ENCODE measurements at regions not wholly inside any gene's neighbourhood (a gene's known extent, or its start where the extent isn't known, plus 50 kb on each side); places are given as distances from the start of the nearest gene placed in this dataset.

GRCh38 chr22:47582067-47582466 is 819.6 kb downstream of the TBC1D22A start:
- Histone ChIP-seq H3K36me3 (ENCODE audit: control insufficient read depth in 2 of 2, insufficient read depth in 1 of 2, low read length in 2 of 2) (no peaks in the 10 kb centered on the region), H3K9me3 (ENCODE audit: control insufficient read depth, insufficient read depth, low read depth, low read length) (peaks cover 3% of the 10 kb centered on the region), H3K27ac (ENCODE audit: extremely low read depth, low read depth, low read length) (no peak overlapping the region), H3K4me3 (ENCODE audit: low read depth, low read length) (no peak overlapping the region), H3K4me1 (ENCODE audit: control insufficient read depth, insufficient read depth, low read length) (no peaks in the 10 kb centered on the region)
- ChIA-PET POLR2A (no interaction called here), CTCF (interaction anchor here (0.6 kb wide), 1 partner anchor 374 kb away, joined by 3 read pairs; no protein-coding TSS in a partner anchor)
- peak; percentile 94 for TF ChIP-seq SETDB1 (IDR thresholded peaks at IDR 0.05; ENCODE audit: insufficient read length, low read length)
- no peak for TF ChIP-seq ZNF23 (tag by site-specific recombination; IDR thresholded peaks at IDR 0.05; ENCODE audit: borderline replicate concordance)
- no peak for TF ChIP-seq HOXA7 (CRISPR knock-in tag; IDR thresholded peaks at IDR 0.05; ENCODE audit: borderline replicate concordance)
- no peak for TF ChIP-seq ZSCAN5A (tag by site-specific recombination; IDR thresholded peaks at IDR 0.05)

- ChIA-PET POLR2A (no interaction called here), CTCF (no interaction called here)
- peaks cover 3% of the 10 kb centered on the region for H3K9me3 ChIP-seq (ENCODE audit: control insufficient read depth, insufficient read depth, low read depth, low read length)
- no peak overlapping the region for H3K27ac ChIP-seq (ENCODE audit: extremely low read depth, low read depth, low read length)
- H3K4me1 ChIP-seq (ENCODE audit: control insufficient read depth, insufficient read depth, low read length) = no peaks in the 10 kb centered on the region
- H3K4me3 ChIP-seq (ENCODE audit: low read depth, low read length) = no peak overlapping the region
- TF ChIP-seq PRDM1 (tag by site-specific recombination; IDR thresholded peaks at IDR 0.05) = no peak
- TF ChIP-seq ZNF518A (tag by site-specific recombination; conservative IDR thresholded peaks at IDR 0.05; ENCODE audit: low read depth) = no peak
- TF ChIP-seq ZNF76 (tag by site-specific recombination; IDR thresholded peaks at IDR 0.05; ENCODE audit: borderline replicate concordance, low read depth) = no peak
- TF ChIP-seq ZNF157 (tag by site-specific recombination; IDR thresholded peaks at IDR 0.05) = no peak
- no peaks in the 10 kb centered on the region for H3K36me3 ChIP-seq (ENCODE audit: control insufficient read depth in 2 of 2, insufficient read depth in 1 of 2, low read length in 2 of 2)
Observed at GRCh38 chr22:47580121-47580520, 817.7 kb downstream of the TBC1D22A start.

GRCh38 chr22:47576908-47577307 is 814.5 kb downstream of the TBC1D22A start:
- H3K4me1 ChIP-seq (ENCODE audit: control insufficient read depth, insufficient read depth, low read length) = no peaks in the 10 kb centered on the region
- POLR2A ChIA-PET = no interaction called here
- no peak overlapping the region for H3K4me3 ChIP-seq (ENCODE audit: low read depth, low read length)
- H3K36me3 ChIP-seq (ENCODE audit: control insufficient read depth in 2 of 2, insufficient read depth in 1 of 2, low read length in 2 of 2) = no peaks in the 10 kb centered on the region
- CTCF ChIA-PET = interaction anchor here (0.5 kb wide), 1 partner anchor 74 kb away, joined by 3 read pairs; no protein-coding TSS in a partner anchor
- H3K9me3 ChIP-seq (ENCODE audit: control insufficient read depth, insufficient read depth, low read depth, low read length) = no peaks in the 10 kb centered on the region
- H3K27ac ChIP-seq (ENCODE audit: extremely low read depth, low read depth, low read length) = no peak overlapping the region
- TF ChIP-seq ZBTB21 (tag by site-specific recombination; IDR thresholded peaks at IDR 0.05) = no peak
- TF ChIP-seq ZNF449 (tag by site-specific recombination; IDR thresholded peaks at IDR 0.05) = no peak
- TF ChIP-seq ZNF518A (tag by site-specific recombination; conservative IDR thresholded peaks at IDR 0.05; ENCODE audit: low read depth) = no peak
- no peak for TF ChIP-seq ZNF292 (tag by site-specific recombination; IDR thresholded peaks at IDR 0.05; ENCODE audit: borderline replicate concordance, low read depth)
- TF ChIP-seq ZNF473 (tag by site-specific recombination; IDR thresholded peaks at IDR 0.05) = no peak
- no peak for TF ChIP-seq OVOL3 (tag by site-specific recombination; IDR thresholded peaks at IDR 0.05)
- no peak for TF ChIP-seq SCRT2 (tag by site-specific recombination; IDR thresholded peaks at IDR 0.05)
- TF ChIP-seq ZNF624 (tag by site-specific recombination; IDR thresholded peaks at IDR 0.05) = no peak
- no peak for TF ChIP-seq SP2 (tag by site-specific recombination; IDR thresholded peaks at IDR 0.05)
- TF ChIP-seq OSR2 (tag by site-specific recombination; IDR thresholded peaks at IDR 0.05) = no peak
- no peak for TF ChIP-seq ZNF514 (tag by site-specific recombination; IDR thresholded peaks at IDR 0.05)
